ENCODE measurements at regions not wholly inside any gene's neighbourhood (a gene's known extent, or its start where the extent isn't known, plus 50 kb on each side); places are given as distances from the start of the nearest gene placed in this dataset.

DNA sequence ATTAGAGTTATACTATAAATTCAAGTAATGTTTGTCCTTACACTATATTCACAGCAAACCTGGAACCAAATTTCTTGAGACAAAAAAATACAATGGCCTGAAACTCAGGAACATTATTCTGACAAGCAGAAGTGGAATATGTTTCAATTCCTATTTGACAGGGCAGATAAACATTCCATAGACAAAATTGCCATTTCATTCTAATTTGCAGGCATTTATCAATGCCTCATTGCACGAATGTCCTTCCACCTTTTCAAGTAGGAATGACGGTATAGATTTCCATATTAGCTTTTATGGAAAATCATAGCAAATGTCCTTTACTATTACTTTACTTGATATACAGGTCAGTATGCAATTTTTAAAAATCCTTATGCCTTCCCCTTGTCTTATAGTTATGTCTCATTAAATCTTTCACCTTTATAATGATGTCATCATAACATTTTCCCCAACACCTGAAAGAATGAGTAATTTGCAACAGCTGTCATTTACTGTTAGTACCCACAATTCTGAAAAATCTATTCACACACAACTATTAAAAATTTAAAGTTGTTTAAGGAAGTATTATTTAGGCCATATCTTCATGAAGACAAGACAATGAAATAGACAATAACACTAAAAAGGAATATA is 299.7 kb upstream of the SEMA3C start:
- DNase-seq (ENCODE audit: low read depth): no peak
- H3K4me3 ChIP-seq (ENCODE audit: low read depth, low read length): no peak overlapping the region
- no peak for TF ChIP-seq CTCF (IDR thresholded peaks at IDR 0.05; ENCODE audit: insufficient read depth, low read depth, low read length, missing control alignments)

- no peak overlapping the region for H3K4me3 ChIP-seq (ENCODE audit: low read depth, low read length)
- no peak for TF ChIP-seq CTCF (IDR thresholded peaks at IDR 0.05; ENCODE audit: insufficient read depth, low read depth, low read length, missing control alignments)
- no peak for DNase-seq (ENCODE audit: low read depth)
Measured at GRCh38 chr7:81213394-81213793, 294.5 kb upstream of the SEMA3C start.

- TF ChIP-seq CTCF (IDR thresholded peaks at IDR 0.05; ENCODE audit: insufficient read depth, low read depth, low read length, missing control alignments): no peak
- no peak overlapping the region for H3K4me3 ChIP-seq (ENCODE audit: low read depth, low read length)
- no peak for DNase-seq (ENCODE audit: low read depth)
Measured at GRCh38 chr7:81211934-81212320, 293.1 kb upstream of the SEMA3C start.

GRCh38 chr7:81211204-81211933 is 292.5 kb upstream of the SEMA3C start:
- no peak overlapping the region for H3K4me3 ChIP-seq (ENCODE audit: low read depth, low read length)
- no peak for DNase-seq (ENCODE audit: low read depth)
- no peak for TF ChIP-seq CTCF (IDR thresholded peaks at IDR 0.05; ENCODE audit: insufficient read depth, low read depth, low read length, missing control alignments)

- no peak for DNase-seq (ENCODE audit: low read depth)
- no peak for TF ChIP-seq CTCF (IDR thresholded peaks at IDR 0.05; ENCODE audit: insufficient read depth, low read depth, low read length, missing control alignments)
- H3K4me3 ChIP-seq (ENCODE audit: low read depth, low read length): no peak overlapping the region
Measured at GRCh38 chr7:81210137-81211064, 291.6 kb upstream of the SEMA3C start.

- DNase-seq (ENCODE audit: low read depth): no peak
- no peak overlapping the region for H3K4me3 ChIP-seq (ENCODE audit: low read depth, low read length)
- TF ChIP-seq CTCF (IDR thresholded peaks at IDR 0.05; ENCODE audit: insufficient read depth, low read depth, low read length, missing control alignments): no peak
Measured at GRCh38 chr7:81209059-81209458, 290.2 kb upstream of the SEMA3C start.
